GM18520 (cell line): ENCODE measurements at regions not wholly inside any gene's neighbourhood (a gene's known extent, or its start where the extent isn't known, plus 50 kb on each side); places are given as distances from the start of the nearest gene placed in this dataset.

Source experiments
- ATAC-seq: cut with Tn5 transposase; IDR thresholded peaks from one replicate; pipeline ENCODE4 v1.9.1; 2021; ENCODE audit not compliant: unreplicated experiment

DNA sequence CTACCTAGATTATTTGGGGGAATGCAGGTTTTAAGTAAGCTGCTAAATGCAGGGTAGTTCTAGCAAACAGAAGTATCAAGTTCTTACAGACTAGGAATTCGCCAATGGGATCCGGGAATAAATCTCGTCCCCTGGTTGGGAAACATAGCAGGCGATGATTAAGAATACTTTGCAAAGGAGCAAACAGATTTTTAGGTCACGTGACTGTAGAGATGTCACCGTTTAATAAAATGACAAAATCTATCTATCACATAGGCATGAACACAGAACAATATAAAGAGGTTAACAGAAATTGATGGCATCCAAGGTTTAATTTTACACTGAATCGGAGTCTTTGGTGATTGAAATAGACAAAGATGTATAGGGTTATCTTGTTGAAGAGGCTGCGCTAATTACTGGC lies 664.1 kb downstream of the BCL11A start:
- ATAC-seq = no peak

DNA sequence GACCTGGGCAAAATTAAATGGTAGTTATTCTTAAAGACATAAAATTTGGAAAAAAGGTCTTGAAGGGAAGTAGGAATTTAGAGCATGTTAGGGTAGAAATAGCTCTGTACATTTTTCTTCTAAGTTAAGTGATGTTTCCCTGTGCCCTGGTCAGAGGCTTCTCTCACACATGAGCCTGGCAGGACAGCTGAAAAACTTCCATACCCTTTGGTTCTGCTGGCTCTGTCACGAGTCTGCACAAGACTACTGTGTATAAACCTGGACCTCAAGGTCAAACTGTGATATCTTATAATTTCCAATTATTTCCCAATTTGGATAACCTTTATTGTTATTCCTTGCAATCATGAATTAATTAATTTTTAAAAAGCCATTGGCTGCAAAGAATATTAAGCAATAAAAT lies 664.7 kb downstream of the BCL11A start:
- ATAC-seq = no peak

DNA sequence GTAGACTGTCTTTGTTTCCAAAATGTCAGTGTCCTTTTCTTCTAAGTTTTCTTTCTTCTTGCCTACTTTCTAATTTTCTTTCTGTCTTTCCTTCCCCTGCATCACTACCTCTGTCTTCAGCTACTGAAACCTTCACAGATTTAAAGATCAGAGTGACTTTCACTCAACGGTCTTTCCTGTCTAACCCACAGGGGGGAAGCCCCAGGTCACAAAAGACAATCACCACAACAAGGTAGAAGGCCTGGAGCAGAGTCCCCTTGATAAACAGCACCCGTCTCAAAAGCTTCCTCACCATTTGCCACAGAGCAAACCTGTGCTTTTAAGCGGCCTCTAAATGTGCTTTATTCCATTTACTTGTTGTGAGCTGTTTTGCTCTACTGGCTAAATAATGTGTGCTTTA lies 665.4 kb downstream of the BCL11A start:
- ATAC-seq = peak; percentile 89

DNA sequence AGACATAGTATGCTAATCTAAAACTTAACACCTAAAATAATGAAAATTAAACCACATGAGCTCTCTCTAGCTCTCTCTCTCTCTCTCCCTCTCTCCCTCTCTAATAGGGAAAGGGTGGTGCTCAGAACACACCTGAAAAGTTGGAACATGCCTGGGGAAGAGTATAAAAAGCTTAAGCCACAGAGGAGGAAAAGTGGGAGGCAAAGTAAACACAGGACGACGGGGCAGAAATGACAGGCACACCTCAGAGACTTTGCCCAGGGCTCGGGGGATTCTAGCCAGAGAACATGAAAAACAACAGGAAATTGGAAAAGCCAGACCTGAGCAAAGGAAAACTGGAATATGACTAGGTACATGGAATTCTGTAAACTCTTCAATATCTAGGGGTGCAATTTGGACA lies 666.1 kb downstream of the BCL11A start:
- ATAC-seq = no peak

DNA sequence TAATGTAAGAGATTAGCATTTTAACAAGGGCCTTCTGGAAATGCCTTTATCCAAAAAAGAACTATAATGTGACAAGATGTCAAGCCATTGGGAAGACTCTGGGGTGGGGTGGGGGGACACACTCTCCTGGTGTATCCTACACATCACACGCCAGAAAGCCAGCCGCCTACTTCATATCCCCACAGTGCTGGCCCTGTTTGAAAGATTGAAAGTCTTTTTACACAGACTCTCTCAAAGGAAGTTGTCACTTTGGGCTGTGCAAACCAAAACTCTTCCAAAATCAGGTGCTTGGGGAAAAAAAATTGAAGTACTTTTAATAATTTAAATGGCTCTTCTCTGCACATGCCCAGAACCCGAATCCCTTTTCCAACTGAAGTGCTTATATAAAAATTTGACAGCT lies 666.7 kb downstream of the BCL11A start:
- no peak for ATAC-seq

DNA sequence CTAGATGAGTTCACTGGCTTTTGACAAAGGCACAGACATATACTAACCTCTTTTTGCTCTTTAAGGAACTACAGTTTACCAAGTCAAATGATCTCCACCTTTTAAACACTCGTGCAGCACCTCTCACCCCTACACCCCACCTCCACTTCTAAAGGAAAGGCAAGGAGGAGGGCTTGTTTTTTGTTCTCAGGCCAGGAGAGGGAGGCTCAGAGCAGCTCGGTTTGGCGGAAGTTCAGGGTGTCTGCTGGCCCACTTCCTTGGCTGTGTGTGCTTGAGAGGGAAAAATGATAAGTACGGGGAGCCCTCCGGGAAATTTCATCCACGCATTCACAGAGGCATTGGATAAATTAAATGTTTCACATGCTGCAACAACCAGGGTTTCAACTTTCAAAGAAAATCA lies 667.9 kb downstream of the BCL11A start:
- no peak for ATAC-seq

DNA sequence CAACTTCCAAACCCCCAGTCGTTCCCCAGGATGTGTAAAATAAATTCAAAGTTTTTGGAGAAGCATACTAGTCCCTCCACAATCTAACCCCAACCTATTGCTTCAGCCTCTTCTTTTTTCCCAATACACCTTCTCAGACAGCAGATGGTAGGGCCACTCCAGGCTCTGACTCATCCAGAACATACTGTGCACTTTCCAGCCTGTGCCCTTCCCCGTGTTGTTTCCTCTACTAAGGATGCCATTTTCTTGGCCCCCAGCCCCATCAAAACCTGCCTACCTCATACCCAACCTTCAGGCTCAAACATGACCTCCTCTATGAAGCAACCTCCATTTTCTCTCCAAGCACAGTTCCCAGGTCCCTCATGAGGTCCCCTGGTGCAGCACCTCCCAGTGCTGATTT lies 669.3 kb downstream of the BCL11A start:
- no peak for ATAC-seq

DNA sequence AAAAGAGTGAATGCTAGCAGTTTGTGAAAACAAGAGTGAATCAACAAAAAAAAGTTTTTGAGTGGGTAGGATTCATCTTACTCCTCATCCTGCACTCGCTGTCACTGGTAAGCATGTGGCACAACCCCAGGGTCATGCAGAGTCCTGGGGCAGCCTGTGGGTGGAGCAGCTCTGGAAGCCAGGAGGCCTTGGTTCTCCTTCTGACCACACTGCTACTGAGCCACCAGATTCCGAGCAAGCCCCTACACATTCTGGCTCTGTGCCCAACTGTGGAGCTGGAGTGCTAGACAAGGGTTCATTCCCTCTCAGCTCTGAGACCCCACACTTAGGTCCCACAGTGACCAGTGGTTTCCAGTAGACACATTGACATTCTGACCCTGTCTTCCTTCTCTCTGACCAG lies 670.6 kb downstream of the BCL11A start:
- ATAC-seq = no peak

DNA sequence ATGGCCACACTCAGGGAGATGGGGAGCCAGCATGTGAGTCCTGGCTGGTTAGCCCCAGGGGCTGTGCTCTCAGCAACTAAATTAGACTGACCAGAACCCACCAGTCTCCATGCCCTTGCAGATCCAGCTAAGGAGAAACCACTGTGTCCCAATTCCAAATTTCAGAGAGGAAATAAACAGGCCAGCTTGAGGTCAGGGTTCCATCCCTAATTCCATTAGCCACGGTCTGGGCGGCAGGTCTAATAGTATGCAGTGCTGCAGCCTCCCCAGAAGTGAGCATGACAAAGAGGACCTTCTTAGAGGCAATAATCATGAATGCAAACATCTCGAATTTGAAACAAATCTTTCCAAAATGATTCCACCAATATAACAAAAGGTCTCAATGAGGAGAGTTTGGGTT lies 671.2 kb downstream of the BCL11A start:
- no peak for ATAC-seq

DNA sequence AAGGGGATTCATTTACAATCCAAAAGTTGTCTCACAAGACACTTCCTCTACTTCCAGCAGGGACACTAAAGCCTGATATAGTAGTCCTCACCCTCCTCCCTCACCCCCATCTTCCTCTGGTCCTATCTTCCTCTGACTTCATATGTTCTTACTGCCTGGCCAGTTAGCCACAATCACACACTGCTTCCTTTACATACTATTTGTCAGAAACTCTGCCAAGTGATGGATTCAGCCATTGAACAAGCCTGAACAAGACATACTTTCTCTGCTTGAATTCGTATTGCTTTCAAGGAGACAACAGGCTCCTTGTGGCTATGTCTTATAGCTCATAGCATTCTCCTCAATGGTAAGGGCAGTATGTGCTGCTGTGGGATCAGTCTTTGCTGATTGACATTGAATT lies 672.2 kb downstream of the BCL11A start:
- no peak for ATAC-seq

DNA sequence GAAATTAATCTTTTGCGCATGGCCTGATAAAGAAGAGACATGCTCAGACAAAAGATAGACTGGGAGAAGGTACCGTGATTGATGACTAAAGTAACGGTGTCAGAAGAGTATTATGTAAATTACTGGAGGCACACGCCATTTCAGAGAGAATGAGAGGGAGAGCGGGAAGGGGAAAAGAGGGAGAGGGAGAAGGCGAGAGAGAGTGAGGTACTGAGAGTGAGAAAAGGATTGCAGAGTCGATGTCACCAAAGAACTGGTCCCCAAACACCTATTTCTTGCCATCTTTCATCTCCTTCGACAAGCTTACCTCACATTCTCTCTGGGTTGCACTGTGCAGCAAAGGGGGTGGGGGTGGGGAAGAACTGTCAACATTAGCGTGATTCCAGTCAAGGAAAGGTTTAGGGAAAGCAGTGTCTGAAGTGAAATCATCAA lies 673.7 kb downstream of the BCL11A start:
- no peak for ATAC-seq

DNA sequence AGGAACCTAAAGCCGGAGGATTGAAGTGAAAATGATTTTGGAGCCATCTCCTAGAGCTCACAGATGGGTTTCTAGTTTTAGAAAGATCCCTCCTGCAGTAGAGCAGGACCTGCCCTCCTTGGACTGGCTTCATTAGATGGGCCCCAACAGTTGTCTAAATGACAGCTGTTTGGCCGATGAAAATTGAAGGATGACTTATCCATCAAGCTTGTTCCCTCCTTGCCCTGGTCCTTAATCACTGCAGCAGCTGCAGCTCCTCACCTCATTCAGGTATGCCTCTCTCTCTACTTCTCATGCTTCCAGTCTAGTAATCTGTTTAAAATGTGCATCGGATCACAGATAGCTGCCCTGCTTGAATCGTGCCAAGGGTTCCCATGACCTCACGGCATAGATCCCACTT lies 677.6 kb downstream of the BCL11A start:
- ATAC-seq = no peak

DNA sequence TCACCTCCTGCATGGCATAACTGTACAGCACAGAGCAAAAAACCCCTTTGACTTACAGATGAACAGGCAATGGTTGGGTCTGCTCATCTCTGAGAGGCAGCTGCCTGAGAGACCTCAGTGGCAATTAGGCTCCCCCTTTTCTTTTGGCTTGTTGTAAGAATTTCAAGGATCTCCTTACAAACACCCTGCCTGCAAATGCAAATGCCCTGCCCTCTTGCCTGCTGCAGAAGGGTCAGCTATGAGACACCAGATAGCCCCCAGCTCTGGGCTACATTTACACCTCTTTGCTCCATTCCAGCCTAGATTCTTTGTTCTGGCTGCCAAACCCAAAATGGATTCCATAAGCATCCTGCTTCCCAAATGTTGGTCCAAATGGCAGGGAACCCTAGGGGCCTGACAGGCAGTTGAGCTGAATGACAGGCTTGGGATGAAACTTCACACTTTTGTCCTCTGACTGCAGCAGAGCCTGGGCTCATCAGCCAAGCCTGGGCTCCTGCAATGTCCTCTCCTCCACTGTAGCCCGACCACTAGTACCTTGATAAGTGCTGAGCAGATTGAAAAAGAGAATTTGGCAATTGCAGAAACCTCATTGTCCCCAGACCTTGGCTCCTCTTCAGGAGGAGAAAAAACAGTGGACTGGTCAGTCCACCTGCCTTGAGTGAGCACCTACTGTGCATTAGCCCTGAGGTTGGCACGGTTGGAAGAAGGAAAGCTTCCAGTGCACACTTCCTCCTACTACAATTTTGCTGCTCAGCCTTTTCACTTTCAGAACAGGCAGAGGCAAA lies 678.3 kb downstream of the BCL11A start:
- no peak for ATAC-seq

DNA sequence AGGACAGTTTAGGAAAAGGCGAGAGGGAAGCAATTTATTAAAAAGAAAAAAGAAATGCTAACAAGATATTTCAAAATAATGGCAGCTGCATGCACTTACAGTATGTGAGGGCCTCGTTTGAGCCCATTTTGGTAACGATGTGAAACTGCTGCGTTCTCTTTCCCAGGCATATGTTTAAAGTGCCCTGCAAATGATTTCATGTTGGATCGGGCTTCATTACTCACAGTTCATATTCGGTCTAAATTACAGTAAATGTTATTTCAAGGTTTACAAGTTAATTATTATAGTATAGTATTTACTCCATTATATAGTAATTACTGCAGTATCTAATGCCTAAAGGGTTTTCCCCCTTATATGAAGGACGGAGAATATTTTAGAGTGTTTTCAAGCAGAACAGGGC lies 679.1 kb downstream of the BCL11A start:
- no peak for ATAC-seq

DNA sequence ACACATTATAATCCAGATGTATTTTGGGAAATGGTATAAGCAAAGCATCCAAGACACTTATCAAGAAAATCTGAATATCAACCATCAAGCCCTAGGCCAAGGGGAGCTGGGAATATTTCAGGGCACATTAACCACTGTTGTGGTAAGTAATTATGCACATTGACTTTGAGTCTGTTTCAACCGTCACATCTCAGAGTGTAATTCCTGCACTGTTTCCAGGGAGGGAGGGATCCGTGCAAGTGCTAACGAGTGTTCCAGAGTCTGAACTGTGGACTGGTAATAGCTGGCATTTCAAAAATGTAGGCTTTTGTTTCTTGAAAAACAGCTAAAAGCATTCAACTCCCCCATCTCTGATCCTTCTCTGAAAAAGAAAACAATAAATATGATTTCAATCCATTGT lies 681.6 kb downstream of the BCL11A start:
- no peak for ATAC-seq

DNA sequence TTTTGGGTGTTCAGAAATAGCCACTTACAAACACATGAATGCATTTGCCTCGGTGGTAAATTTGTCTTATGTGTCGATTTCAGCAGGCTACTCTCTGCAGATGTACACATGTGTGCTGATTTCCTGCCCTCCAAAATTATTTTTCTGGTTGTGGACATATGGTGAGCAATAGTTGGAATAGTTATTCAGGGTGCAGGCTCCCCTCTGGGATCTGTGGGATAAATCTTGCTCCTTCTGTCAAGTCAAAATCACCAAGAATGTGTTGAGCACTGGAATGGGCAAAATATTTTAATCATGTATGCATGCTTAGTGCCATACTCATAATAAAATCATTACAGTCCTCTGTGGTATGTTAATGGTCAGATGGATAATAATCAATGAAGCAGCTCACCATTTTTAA lies 684.5 kb downstream of the BCL11A start:
- no peak for ATAC-seq

DNA sequence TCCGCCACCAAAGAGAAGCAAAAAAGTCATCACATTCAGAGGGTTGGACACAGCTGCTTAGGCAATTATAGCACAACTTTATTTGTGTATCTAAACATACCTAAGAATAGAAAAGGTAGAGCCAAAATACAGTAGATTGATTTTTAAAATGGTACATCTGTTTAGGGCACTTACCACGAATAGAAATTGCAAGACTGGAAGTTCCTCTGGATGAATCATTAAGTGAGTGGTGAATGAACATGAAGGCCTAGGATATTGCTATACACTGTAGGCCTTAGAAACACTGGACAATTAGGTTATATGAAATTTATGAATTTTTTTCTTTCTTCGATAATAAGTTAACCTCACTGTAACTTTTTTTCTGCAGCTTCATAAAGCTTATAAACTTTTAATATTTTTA lies 687.0 kb downstream of the BCL11A start:
- ATAC-seq = no peak

DNA sequence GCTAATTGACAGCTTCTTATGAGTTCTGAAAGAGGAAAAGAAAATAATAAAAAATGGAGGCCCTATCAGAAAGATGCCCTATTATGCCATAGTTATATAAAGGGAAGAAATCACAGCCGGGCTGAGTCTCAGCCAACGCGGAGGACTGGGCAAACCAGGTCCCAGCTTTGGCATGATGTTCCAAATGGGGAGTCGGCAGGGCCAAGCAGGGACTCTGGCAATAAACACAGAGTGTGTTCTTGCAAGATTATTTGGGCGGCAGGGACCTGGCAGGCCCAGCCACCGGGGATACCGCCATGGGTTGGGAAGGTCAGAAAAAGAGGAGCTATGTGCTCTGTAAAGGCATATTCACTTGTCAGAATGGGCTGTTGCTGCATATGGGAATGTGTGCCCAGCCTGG lies 694.9 kb downstream of the BCL11A start:
- ATAC-seq = no peak

DNA sequence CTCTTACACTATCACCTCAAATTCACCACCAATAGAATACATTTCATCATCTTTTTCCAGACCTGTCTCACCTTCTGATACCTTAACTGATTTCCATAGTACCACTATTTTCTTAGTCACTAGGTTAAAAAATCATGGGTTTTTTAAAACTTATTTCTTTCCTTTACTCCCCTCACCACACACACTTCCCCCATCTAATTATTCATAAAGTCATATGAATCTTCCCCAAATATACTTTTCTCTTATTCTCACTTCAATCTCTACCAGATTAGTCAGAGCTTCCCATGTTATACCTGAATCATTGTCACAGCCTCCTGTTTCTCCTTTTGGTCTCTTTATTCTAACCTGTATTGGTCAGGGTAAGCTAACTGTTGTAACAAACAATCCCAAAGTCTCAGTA lies 696.3 kb downstream of the BCL11A start:
- ATAC-seq = no peak

DNA sequence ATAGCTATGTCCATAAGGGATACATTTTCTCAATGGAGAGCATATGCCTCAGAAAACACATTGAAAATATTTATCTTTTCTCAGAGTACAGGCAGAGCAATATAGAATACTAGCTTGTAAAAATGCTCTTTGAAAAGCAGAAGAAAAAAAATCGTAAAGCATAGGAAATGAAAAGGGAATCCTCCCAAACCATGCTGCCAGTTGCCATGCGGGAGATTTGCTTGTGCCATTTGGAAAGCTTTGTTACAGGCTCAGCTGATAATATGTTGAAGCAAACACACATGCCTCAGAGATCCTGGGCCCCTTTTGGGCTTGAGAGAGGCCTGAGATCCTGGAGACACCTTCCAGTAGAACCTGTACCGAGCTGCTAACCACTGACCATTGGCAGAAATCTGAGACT lies 697.1 kb downstream of the BCL11A start:
- ATAC-seq = no peak

DNA sequence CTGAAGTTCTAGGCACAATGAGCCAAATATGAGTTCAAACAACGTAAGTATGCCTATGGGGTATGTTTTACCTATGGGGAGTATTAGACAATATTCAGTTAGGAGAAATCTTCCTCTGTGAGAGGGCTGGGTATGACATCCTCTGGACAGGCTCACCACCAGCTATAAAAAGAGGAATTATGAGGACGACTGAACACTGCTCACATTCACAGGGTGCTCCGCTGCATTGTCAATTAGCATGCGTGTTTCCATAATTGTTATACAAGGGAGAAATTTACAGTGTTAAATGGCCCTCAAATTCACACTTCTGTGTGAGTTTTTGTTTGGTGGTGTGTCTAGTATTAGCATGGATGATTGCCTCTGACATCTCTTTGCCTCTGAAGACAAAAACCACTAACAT lies 700.4 kb downstream of the BCL11A start:
- no peak for ATAC-seq

DNA sequence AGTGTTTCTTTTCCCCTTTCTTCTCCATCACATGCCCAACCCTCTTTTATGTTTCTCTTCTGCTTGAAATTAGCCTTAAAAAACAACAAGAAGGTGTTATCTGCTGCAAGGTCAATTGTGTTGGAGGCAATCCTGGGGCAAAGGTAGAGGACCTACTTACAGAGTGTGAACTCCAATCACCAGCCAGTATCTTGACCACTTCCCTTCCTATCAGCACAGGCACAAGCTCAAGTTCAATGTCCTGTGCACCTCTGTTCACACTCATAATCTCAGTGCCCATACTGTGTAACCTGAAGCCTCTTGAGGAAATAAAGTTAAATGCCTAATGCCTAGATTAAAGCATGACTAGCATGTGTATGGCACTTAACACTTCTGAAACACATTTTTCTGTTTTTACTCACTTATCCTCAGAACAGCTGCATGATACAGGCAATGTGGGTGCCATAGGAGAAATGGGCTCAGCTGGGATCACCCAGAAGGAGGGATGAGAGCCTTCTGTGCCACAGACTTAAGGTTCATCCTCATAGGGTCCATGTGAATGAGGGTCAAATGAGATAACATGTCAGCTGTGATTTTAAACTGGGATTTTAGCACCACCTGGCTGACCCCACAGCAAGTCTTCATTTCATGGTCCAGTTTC lies 701.5 kb downstream of the BCL11A start:
- no peak for ATAC-seq

DNA sequence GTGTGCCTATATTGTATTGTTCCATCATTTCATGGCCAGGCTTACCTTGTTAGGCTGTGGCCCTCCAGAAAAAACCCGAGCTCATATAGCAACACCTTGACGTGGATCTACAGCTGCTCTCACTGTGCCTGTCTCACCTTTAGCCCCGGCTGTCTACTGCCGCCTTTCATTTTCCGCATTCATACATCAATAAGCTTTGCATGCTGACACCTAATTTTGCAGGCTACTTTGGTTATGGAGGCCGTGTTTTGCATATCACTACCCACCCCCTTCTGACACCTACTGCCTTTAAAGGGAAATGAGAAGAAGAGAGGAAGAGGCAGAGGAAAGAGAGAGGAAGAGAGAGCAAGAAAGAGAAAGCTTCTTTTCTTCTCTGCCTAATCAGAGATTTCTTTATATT lies 702.9 kb downstream of the BCL11A start:
- ATAC-seq = no peak
